ENCODE measurements at regions not wholly inside any gene's neighbourhood (a gene's known extent, or its start where the extent isn't known, plus 50 kb on each side); places are given as distances from the start of the nearest gene placed in this dataset.

DNA sequence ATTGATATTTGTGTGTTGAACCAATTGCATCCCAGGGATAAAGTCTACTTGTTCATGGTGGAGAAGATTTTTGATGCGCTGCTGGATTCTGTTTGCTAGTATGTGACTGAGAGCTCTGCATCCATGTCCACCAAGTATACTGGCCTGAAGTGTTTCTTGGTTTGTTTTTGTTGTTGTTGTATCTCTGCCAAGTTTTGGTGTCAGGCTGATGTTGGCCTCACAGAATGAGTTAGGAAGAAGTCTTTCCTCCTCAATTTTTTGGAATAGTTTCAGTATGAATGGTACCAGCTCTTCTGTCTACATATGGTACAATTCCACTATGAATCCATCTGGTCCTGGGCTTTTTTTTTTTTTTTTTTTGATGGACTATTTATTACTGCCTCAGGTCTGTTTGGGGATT lies 50.9 kb upstream of the OSTN start:
- FAIRE-seq (no peak), DNase-seq (ENCODE audit: insufficient read length, low spot score) (no peak)
- TF ChIP-seq, protein P1, sequence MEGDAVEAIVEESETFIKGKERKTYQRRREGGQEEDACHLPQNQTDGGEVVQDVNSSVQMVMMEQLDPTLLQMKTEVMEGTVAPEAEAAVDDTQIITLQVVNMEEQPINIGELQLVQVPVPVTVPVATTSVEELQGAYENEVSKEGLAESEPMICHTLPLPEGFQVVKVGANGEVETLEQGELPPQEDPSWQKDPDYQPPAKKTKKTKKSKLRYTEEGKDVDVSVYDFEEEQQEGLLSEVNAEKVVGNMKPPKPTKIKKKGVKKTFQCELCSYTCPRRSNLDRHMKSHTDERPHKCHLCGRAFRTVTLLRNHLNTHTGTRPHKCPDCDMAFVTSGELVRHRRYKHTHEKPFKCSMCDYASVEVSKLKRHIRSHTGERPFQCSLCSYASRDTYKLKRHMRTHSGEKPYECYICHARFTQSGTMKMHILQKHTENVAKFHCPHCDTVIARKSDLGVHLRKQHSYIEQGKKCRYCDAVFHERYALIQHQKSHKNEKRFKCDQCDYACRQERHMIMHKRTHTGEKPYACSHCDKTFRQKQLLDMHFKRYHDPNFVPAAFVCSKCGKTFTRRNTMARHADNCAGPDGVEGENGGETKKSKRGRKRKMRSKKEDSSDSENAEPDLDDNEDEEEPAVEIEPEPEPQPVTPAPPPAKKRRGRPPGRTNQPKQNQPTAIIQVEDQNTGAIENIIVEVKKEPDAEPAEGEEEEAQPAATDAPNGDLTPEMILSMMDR (IDR thresholded peaks at IDR 0.05; ENCODE audit: insufficient read depth, missing control alignments), result no peak

DNA sequence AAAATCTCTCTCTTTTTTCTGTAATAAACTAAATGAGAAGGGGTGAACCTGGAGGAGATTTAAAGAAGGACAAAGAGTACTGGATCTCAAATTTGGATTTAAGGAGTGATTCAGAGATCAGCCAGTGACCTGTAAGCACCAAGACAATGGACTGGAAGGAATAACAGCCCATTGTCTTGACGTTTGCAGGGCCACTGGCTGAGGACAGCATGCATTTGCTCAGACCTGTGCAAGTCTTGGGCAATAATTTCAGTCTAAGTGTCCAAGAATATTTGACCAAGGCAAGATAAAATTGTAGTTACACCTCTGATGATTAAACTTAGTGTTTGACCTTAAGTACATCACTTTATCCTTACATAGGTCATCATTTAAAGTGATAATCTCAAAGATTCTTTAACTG lies 55.8 kb upstream of the OSTN start:
- TF ChIP-seq, protein P1 (IDR thresholded peaks at IDR 0.05; ENCODE audit: insufficient read depth, missing control alignments), result no peak
- FAIRE-seq (peak; percentile 21), DNase-seq (ENCODE audit: insufficient read length, low spot score) (no peak)

DNA sequence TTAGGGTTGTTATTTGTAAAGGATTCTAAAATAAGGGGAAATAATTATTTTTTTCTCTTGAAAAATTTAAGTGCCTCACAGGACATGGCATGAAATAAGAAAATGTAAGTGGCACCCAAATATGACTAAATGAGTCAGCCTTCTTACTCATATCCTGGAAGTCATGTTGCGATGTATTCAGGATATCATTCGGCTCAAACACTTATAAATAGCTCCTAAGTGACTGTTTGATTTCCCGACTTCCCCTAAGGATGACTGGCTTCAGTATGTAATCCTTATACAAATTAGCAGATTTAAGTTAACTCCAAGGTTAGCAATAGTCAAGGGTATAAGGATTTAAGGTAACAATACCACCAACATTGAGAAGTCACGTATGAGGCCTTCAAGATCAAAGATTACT lies 57.3 kb upstream of the OSTN start:
- FAIRE-seq, result peak; percentile 38
- TF ChIP-seq, protein P1 (IDR thresholded peaks at IDR 0.05; ENCODE audit: insufficient read depth, missing control alignments), result no peak
- DNase-seq (ENCODE audit: insufficient read length, low spot score), result no peak

DNA sequence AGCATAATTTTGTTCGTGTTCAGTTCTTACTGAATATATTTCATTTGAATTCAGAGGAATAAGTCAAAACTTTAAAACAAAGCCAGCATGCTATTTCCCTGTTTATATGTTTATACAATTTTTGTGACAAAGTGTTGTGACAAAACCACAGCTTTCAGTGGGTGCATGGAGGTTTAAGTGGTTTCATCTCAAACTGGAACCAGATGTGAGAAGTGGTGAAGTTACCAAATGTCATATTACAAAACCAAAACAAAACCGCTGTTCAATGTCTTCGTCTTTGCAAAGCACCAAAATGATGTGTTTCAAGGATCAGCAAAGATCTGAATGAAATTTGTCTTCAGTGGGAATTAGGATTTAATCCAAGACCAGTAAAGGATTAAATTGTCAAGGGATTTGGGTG lies 59.3 kb upstream of the OSTN start:
- TF ChIP-seq, protein P1 (IDR thresholded peaks at IDR 0.05; ENCODE audit: insufficient read depth, missing control alignments), result no peak
- no peak for FAIRE-seq
- no peak for DNase-seq (ENCODE audit: insufficient read length, low spot score)

DNA sequence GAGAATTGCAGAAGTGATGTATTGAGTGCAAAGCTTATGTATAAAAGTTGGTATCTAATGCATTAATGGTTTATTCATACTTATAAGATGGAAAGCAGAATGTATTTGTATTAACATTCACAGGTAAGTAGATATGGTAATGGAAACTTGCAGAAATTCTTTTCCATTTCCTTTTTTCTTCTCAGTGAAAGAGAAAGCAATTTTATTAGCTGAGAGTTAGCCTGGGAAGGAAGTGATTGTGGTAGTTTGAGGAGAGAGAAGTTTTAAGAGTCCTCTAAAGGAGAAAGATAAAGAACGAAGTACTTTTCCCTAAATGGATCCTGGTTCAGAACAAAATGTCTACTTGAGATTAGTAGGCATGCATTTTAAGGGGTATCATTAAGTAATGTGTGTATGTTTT lies 60.1 kb upstream of the OSTN start:
- TF ChIP-seq, protein P1 (IDR thresholded peaks at IDR 0.05; ENCODE audit: insufficient read depth, missing control alignments), result no peak
- FAIRE-seq, result no peak
- no peak for DNase-seq (ENCODE audit: insufficient read length, low spot score)

DNA sequence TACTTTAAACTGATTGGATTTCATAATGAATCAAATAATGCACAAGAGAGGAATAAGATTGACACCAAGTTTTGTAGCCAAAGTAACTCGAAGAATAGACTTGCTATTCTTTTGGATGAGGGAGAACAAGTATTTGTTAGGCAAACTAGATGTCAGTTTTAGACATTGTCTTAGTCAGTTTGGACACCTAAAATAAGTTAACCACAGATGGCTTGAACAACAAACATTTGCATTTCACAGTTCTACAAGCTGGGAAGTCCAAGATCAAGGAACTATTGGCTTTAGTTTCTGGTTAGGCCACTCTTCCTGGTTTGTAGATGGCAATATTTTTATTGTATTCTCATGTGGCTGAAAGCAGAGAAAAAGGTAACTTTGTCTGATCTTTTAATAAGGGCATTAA lies 61.3 kb upstream of the OSTN start:
- FAIRE-seq (no peak), DNase-seq (ENCODE audit: insufficient read length, low spot score) (no peak)
- TF ChIP-seq, protein P1 (IDR thresholded peaks at IDR 0.05; ENCODE audit: insufficient read depth, missing control alignments), result no peak

DNA sequence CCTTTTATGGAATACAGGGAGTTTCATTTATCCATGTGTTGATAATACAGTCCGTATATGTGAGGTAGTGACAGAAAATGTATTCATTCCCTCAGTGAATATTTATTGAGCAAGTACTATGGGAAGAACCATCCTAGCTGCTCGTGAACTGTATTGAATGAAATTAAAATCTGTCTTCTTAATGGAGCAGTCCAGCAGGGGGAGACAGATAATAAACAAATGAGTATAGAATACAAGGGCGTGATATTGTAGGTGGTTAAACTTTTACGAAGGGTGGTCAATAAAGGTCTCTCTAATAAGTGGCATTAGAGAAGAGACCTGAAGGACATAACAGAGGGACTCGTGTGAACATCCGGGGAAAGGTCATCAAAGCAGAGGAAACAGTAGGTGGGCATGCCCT lies 62.7 kb upstream of the OSTN start:
- peak; percentile 58 for FAIRE-seq
- no peak for DNase-seq (ENCODE audit: insufficient read length, low spot score)
- TF ChIP-seq, protein P1 (IDR thresholded peaks at IDR 0.05; ENCODE audit: insufficient read depth, missing control alignments), result peak; percentile 33
